ENCODE measurements at regions not wholly inside any gene's neighbourhood (a gene's known extent, or its start where the extent isn't known, plus 50 kb on each side); places are given as distances from the start of the nearest gene placed in this dataset.
"Not testable (repeated sequence)": the region's sequence is repeated elsewhere in the genome, so short reads cannot be mapped to it uniquely, and the experiment has no call there.

DNA sequence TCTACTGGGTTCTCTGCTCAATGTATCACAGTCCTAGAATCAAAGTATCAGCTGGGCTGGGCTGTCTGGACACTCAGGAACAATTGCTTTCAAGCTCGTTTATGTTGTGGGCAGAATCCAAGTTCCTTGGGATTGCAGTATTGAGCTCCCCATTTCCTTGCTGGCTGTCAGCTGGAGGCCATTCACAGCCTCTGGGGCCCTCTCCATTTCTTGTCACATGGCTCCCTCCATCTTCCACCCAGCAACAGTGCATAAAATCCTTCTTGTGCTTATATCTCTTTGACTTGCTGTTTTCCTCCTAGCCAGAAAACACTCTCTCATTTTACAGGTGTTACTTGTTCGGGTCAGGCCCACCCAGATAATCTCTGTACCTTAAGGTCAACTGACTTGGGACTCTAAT is 363.5 kb downstream of the IGSF11 start:
- no peak for DNase-seq

- no peak for DNase-seq
Measured at GRCh38 chr3:118675305-118675704, 359.3 kb downstream of the IGSF11 start.

- DNase-seq = not testable (repeated sequence)
Measured at GRCh38 chr3:118678663-118679062, 356.0 kb downstream of the IGSF11 start.

- no peak for DNase-seq
Measured at GRCh38 chr3:118682921-118683320, 351.7 kb downstream of the IGSF11 start.

GRCh38 chr3:118683636-118684035 is 351.0 kb downstream of the IGSF11 start:
- DNase-seq = no peak

DNA sequence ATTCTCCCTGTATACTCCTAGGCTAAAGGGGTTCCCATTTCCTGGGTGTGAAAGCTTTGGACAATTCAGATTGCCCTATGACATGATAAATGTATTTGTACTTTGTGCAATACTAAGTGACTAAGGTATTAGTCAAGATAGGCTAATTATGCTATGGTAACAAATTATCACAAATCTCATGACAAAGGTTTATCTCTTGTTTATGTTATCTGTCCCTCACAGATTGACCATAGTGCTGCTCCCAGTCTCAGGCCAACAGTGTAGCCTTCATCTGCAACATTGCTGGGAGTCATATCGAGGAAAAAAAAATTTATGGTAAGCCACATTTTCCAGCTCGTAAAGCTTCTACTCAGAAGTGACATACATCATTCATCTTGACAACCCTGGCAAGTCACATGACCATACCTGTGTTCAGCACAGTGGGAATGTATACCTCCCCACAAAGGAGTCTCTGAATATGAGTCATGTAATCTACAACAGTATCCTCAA is 346.2 kb downstream of the IGSF11 start:
- DNase-seq = no peak

- no peak for DNase-seq
Measured at GRCh38 chr3:118692416-118692815, 342.2 kb downstream of the IGSF11 start.

DNA sequence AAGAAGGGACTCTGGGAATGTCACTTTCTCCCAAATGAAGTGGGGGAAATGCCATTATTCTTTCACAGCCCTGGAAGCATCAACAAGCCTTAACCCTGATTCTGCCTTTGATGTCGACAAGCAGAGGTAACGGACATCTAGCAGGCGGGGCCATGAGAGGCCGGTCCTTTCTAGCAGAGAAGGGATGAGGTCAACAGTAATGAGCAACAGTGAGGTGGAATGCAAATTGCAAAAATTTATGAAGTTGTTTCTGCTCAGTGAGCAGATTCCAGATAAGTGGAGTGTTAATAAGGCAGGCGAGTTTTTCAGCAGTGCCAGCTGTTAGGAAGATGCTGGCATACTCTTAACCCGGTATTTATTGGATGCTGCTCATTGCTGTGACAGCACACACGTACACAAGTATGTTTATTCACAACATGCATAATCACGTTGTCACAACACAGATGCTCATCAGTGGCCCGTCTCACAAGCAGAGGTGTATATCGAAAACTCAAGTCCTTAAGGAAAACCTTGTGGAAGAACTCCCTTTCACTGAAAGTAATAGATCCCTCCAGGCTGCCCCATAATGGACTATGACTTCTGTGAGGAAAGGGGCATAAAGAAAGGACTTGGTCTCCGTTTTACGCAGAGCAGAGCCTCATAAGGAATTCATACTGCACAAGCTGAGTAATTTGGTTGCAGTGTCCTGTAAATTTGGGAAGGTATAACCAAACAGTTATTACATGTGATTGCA is 329.0 kb downstream of the IGSF11 start:
- no peak for DNase-seq

DNA sequence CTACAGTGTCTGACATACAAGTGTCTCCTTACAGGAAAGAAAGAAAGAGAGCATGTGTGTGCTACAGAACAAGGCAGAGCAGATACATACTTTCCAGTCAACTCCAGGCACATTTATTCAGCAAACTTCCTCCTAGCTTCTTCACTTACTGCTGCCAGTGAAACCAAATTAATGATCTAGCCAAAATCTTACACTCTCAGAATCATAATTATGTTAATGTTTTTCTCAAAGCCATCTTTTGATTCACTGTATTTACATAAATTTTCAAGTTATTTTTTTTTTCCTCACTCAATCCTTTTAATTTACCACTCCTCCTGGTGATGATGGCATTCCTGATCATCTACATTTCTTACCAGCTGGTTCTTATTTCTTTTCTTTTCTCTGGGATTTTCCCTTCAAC is 326.7 kb downstream of the IGSF11 start:
- no peak for DNase-seq

- DNase-seq = no peak
Measured at GRCh38 chr3:118710532-118710931, 324.1 kb downstream of the IGSF11 start.

- no peak for DNase-seq
Measured at GRCh38 chr3:118713502-118714207, 321.0 kb downstream of the IGSF11 start.

GRCh38 chr3:118714800-118715199 is 319.8 kb downstream of the IGSF11 start:
- no peak for DNase-seq

GRCh38 chr3:118729546-118729945 is 305.1 kb downstream of the IGSF11 start:
- no peak for DNase-seq

DNA sequence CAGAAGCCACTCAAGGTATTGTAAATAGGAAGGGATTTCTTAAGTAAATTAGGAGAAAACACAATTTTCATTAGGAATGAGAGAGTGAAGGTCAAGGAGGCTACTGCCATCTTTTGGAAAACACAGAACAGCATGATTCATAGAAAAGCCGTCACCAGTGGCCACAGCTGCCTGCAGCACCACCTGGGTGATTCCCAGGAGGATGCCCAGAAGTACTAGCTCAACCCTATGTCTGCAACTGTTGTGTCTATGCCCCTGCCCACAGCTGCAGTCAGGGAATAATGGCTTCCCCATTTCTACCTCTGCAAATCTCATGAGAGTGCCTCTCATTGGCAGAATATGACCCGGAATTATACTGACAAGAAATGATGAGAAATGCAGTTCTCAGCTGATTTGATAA is 300.0 kb downstream of the IGSF11 start:
- DNase-seq = no peak

GRCh38 chr3:118736107-118736506 is 298.5 kb downstream of the IGSF11 start:
- DNase-seq = no peak

- DNase-seq = no peak
Measured at GRCh38 chr3:118740722-118741290, 293.8 kb downstream of the IGSF11 start.

DNA sequence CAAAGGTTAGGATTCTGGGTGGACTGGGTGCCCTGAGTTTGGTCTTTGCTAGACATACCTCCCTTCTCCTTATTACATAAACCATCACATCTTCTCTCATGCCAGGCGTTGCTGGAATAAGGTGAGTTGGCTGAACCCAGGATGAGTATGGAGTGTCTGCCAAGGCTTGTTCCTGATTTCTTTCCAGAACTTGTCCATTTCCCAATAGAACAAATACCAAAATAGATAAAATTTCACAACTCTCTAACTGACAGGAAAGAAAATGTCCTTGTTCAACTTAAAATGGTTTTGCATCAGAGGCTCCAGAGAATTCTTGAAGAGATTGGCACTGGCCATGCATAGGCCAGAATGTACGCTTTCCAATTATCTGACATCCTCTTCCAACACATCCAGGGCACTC is 291.9 kb downstream of the IGSF11 start:
- no peak for DNase-seq

GRCh38 chr3:118744186-118744585 is 290.5 kb downstream of the IGSF11 start:
- no peak for DNase-seq

DNA sequence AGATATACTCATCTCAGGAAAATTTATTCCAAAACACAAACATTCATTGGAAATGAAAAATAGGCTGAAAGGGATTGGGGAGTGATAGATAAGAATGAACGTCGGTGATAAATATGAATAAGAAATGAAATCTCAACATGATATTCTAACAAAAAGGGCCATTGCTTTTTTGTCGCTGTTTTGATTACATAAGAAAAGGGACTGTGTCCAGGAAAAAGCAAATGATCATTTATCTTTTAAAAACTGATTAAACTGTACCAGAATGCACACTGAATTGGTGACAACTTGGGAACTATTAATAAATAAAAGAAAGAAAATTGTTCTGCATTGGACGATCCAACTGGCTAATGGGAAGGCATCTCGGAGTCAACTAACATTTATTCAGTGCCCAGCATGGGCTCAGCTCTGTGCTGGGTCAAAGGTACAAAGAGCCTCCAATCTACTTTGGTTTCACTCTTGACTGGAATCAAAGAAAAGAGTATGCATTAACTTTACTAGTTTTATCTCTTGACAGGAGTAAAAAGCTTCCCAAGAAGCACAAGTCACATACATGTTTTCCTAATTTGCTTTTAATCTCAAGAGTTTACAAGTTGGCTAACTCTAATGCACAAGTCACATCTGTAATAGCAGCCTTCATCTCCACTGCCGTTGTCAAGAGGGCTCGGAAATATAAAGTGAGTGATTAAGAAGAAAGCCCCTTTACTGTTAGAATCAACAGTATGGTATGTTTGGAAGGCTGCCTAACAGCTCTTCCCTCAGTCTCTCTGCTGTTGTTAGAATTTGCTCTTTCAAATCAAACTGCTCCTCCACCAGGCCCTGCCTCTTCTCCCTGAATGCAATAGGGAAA is 280.0 kb downstream of the IGSF11 start:
- DNase-seq = no peak

- no peak for DNase-seq
Measured at GRCh38 chr3:118755253-118755801, 279.3 kb downstream of the IGSF11 start.

- DNase-seq = no peak
Measured at GRCh38 chr3:118760585-118761290, 273.9 kb downstream of the IGSF11 start.

DNA sequence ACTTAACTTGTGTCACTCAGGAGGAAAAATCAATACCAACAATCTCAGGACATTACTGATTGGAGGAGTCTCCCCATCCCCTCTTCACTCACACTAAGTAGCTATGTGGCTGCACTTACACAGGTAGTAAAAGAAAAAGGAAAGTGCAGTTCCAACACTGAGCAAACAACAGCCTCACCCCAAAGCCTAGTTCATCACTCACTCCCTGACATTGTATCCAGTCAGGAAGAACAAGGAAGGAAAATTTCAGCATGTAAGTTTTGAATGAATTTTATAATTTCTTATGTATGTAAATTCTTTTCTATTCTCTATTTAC is 273.4 kb downstream of the IGSF11 start:
- no peak for DNase-seq

Measured in activated CD8-positive, alpha-beta memory T cell treated with anti-CD3 and anti-CD28 coated beads for 24 hours (primary cell).